HG03439 (cell line): ENCODE measurements at regions not wholly inside any gene's neighbourhood (a gene's known extent, or its start where the extent isn't known, plus 50 kb on each side); places are given as distances from the start of the nearest gene placed in this dataset.

ENCODE experiments used
- ATAC-seq: cut with Tn5 transposase; IDR thresholded peaks from one replicate; pipeline ENCODE4 v1.9.1; 2021; ENCODE audit warnings: mild to moderate bottlenecking, moderate library complexity; ENCODE audit not compliant: unreplicated experiment

DNA sequence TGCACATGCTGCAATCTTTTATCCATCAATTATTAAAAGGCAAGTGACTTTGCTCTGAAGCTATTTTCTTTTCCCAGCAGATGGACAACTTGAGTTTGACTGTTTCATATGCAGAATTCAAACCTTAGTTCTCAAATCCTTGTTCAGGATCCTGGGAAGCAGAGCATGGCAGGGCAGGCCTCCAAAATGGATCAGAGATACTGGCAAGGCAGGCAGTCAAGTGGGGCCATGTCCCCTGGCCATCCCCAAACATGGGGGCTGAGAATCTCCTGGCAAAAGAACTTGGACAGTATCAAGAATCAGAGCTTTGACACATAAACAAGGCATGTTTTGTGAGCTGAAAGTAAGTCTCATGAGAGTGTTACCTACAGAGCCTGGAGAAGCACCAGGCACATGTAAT is 122.9 kb upstream of the CTNNB1 start:
- ATAC-seq = no peak

- ATAC-seq = no peak
These were observed 119.2 kb upstream of the CTNNB1 start for GRCh38 chr3:41080141-41080540.

DNA sequence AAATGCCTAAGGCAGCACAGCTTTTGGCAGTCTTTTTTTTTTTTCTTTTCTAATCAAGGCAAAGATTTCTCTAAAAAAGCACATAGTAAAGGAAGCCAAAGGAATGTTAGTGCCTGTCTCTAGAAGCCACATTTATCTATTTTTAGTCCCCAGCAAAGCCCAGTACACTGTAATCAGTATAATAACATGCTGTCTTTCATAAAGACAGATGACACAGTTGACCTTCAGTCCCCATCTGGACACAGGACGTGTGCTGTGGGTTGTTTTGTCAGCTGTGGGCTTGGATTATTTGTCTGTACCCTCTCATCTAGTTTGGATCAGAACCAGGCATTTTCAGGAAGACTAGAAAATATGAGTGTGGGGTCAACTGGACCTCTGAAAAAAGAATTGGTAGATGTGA is 110.4 kb upstream of the CTNNB1 start:
- ATAC-seq = no peak

DNA sequence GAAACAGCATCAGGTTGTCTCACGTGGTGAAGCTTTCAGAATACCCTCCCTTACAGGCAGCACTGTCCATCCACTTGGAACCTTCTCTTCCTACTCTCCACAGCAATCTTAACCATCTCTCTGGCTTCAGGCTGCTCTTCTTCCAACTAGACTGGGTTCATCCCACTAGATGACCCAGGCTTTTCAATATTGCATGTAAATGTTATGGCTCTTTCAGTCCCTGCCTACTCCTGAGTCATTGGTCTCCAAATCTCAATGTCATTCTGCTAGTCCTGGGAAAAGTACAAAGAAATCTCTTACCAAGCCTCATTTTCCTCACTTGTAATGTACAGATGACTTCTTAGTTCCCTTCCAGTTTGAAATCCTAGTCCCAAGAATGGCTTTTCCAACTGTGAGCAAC is 109.7 kb upstream of the CTNNB1 start:
- no peak for ATAC-seq

DNA sequence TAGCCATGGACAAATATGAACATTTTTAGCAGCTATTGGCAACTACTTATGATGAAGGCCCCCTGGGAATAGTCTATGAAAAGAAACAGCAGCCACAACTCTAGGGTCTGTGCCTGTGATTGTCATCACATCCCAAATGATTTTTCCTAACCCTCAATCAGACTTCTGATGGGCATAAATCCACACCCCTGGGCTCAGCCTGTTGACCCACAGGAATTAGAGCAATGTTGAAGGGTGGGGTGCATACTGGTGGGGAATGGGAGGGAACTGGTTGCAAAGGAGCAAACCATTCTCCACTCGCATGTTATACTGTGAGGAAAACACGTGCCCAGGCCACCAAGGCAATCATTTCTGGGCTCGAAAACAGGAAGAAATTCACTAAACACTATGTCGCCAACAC is 106.5 kb upstream of the CTNNB1 start:
- ATAC-seq = no peak

GRCh38 chr3:41093476-41093875 is 105.8 kb upstream of the CTNNB1 start:
- ATAC-seq = no peak

- no peak for ATAC-seq
These were observed 105.0 kb upstream of the CTNNB1 start for GRCh38 chr3:41094351-41094750.

- ATAC-seq = no peak
These were observed 103.6 kb upstream of the CTNNB1 start for GRCh38 chr3:41095702-41096101.

DNA sequence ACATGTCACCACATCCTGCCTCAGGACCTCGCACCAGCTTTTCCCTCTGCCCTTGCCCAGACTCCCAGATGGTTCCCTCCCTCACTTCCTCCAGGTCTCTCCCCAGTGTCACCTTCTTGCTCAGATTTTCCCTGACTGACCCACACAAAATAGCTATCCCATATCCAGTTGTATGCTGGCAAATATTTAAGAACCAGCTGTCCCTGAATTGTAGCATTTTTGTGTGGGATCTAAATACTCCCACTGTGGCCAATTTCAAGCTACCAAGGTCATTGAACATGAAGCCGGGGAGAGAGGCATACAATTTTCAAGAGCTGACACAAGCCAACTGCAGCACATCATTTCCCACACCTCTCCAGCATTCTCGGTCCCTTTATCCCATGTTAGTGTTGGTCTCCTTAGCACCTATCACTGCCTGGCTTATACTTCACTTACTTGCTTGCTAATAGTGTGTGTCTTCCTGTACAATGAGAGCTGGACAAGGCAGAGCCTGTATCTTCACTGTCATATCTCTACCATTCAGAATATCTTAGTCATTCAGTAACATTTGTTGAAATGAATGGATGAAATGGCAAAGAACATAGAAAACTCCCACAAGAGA is 101.3 kb upstream of the CTNNB1 start:
- no peak for ATAC-seq

DNA sequence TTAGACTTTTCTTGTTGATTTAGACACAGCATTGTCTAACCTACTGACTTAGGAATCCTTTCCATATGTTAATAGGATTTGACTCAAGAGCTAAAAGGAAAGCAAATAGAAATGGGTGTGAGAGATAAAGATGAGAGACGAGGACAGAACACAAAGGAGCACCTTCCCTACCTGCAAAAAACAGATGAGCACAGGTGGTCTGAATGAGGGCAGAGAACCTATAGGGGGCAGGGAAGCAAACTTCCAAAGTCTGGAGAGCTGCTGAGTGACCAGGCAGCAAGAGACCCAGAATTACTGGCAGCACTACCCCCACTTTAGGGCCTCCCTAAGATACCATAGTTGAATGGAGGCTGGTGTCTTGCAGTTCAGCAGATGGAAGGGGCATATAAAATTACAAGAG is 98.1 kb upstream of the CTNNB1 start:
- ATAC-seq = no peak

DNA sequence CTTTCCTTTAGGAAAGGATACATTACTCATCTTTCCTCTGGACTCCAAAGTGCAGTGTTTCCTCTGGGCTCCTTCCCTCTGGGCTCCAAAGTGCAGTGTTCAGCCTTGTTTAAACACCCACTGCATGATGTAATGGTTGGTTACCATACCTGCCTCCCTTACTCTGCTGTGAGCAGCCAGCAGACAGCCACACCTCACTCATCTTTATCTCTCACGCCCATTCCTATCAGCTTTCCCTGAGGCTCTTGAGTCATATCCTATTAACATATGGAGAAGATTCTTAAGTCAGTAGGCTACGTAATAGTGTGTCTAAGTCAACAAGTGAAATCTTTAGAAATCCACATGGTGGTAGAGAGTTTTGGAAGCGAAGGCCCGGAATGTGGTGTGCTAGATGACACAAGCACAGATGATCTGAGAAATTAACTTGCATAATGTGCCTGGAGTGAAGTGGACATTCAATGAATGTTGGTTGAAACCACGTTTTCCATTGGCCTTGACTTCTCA is 97.2 kb upstream of the CTNNB1 start:
- no peak for ATAC-seq

- ATAC-seq = no peak
These were observed 96.6 kb upstream of the CTNNB1 start for GRCh38 chr3:41102750-41103149.

- no peak for ATAC-seq
These were observed 96.1 kb upstream of the CTNNB1 start for GRCh38 chr3:41103200-41103599.

DNA sequence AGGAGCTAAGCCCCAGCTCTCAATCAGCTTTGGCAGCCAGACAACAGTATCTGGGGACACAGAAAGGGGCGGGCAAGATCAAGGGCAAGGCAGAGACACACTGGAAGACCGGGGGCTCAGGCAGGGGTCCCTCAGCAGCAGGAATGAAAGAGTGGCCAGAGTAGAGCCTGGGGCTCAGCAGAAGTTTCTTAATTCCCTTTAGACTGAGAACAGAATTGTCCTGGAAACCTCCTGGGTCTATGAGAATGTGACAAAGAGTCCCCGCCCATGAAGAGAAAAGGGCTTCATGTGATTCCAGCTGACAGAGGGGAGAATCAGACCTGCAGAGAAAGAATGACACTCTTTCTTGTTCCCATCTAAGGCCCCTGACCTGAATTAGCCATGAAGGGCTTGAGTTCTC is 95.2 kb upstream of the CTNNB1 start:
- no peak for ATAC-seq

DNA sequence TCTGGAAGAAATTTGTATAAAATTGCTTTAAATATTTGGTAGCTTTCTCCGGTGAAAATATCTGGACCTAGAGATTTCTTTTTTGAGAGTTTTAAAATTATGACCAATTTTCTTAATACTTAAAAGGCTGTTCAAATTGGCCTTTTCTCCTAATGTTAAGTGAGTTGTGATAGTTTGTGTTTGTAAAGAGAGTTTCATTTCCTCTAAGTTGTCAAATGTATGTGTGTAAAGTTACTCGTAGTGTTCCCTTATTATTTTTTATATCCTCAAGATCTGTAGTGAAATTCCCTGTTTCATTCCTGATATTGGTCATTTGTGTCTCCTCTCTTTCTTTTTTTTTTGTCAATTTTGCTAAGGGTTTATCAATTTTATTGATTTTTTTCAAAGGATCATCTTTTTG is 92.6 kb upstream of the CTNNB1 start:
- ATAC-seq = no peak

DNA sequence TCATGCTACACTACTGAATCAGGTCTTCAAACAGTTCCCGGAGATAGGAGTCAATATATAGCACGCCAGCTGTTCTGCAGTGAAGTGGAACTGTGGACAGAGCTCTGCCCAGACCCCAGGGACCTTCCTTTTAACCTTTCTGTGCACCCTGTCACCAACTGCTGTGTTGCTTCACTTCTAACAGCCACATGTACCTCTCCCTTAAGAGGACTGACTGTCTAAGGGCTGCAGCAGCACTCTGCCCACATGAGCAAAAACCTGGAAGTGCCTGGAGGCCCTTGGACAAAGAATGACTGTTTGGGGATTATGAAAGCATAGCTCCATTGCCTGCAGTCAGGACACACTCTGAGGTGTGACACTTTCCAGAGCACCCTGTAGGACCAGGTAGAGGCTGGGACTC is 88.3 kb upstream of the CTNNB1 start:
- ATAC-seq = no peak

DNA sequence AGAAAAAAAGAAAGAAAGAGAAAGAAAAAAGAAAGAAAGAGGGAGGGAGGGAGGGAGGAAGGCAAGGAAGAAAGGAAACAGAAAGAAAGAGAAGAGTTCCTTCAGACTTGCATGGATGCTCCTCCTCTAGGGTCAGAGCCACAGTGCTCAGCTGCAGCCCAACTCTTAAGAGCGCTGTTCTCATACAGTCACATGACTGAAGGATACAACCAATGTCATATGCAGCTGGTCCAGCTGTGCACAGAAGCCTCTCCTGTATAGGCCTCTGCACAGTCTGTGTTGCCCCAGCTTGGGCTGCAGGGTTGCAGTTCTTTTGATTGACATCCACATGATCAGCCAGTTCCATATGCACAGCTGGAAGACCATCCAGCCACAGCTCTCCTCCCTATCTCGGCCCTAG is 86.8 kb upstream of the CTNNB1 start:
- ATAC-seq = no peak

DNA sequence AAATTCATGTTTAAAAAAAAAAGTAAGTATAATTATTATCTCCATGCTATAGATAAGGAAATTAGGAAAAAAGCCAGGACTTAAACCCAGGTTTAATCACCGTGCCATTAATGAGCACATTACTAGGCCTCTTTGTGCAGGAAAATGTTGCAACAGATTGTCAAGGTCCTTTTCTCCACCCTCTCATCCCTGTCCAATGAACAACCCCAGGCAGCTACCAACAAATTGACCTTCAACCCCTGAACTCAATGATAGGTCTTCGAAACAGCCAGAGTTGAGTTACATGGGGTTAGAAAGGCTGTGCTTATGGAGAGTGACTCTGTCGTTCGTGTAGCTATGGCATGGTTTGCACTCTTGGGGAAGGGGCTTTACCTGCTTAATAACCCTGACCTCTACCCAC is 84.2 kb upstream of the CTNNB1 start:
- no peak for ATAC-seq

GRCh38 chr3:41116851-41117250 is 82.5 kb upstream of the CTNNB1 start:
- ATAC-seq = no peak

DNA sequence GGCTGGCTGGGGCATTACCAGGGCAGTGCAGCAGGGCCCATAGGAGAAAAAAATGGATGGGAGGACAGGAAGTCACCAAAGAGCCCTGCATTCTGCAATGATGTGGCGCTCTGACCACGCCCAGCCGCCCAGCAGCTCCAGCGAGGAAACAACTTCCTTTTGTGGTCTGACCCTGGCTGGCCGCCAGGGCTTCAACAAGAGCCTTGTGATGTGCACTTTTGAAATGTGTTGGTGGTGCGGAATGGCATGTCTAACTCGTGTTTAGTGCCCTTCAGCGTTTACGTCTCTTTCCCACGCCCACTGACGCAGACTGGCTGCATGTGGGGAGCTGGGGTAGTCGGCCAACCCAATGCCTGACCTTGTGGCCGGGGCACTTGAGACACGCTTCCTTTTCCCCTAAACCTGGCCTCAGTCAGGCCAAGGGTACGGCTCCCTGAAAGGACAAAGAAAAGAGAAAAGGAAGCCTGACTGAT is 81.9 kb upstream of the CTNNB1 start:
- peak; percentile 93 for ATAC-seq

DNA sequence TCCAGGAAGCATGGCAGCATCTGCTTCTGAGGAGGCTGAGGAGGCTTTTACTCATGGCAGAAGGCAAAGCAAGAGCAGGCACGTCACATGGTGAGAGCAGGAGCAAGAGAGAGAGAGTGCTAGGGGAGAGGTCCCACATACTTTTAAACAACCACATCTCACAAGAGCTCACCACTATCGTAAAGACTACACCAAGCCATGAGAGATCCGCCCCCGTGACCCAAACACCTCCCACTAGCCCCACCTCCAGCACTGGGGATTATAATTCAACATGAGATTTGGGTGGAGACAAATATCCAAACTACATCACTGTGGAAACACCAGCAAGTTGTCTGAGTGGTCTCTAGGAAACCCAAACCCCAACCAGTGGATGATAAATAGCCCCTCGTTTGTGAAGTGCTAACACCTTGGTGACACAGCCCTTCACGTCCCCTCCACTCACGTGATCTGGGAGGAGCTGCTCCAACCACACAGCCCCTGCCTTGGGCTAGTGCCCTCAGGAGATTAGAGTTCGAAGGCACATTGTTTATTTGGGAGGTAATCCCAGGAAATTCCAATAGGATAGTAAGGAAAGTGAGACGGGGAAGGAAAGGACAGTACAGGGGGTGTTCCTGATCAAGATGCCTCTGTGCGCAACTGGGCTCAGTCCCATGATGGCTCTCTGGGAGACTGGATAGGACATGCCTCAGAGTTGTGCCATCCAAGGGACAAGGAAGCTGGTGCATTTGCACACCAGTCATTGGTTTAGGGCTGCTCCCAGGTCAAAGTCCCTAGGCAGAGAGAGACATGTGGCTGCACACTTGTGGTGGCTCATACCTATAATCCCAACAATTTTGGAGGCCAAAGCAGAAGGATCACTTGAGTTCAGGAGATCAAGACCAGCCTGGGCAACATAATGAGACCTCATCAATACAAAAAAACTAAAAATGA is 80.6 kb upstream of the CTNNB1 start:
- ATAC-seq = no peak

GRCh38 chr3:41120460-41120859 is 78.8 kb upstream of the CTNNB1 start:
- no peak for ATAC-seq
